ENCODE measurements at regions not wholly inside any gene's neighbourhood (a gene's known extent, or its start where the extent isn't known, plus 50 kb on each side); places are given as distances from the start of the nearest gene placed in this dataset.
A peak's percentile ranks its signal among the peaks of the same experiment; 100 is the strongest.

GRCh38 chr9:106149956-106150355, 455.6 kb downstream of the TMEM38B start:
- H3K9ac ChIP-seq (ENCODE audit: low read depth, low read length, poor library complexity, severe bottlenecking), result no peak overlapping the region
- H3K4me3 ChIP-seq (ENCODE audit: low read length, poor library complexity, severe bottlenecking), result no peak overlapping the region
- TF ChIP-seq EZH2phosphoT487 (IDR thresholded peaks at IDR 0.05; ENCODE audit: borderline replicate concordance) (no peak), CTCF (conservative IDR thresholded peaks at IDR 0.05; ENCODE audit: low read length) (no peak)
- H3K4me1 ChIP-seq (ENCODE audit: insufficient read depth, low read length, poor library complexity, severe bottlenecking), result peaks cover 29% of the 10 kb centered on the region
- H3K4me2 ChIP-seq (ENCODE audit: low read depth, low read length, poor library complexity, severe bottlenecking), result no peak overlapping the region
- H2AFZ ChIP-seq (ENCODE audit: low read length), result no peak overlapping the region
- no peaks in the 10 kb centered on the region for H3K9me2 ChIP-seq (replicated peaks; ENCODE audit: low read depth, low read length)
- no peaks in the 10 kb centered on the region for H4K20me1 ChIP-seq (ENCODE audit: insufficient read depth, low read length, poor library complexity, severe bottlenecking)
- H3K27me3 ChIP-seq (ENCODE audit: insufficient read depth, low read length, poor library complexity, severe bottlenecking), result no peaks in the 10 kb centered on the region
- H3K36me3 ChIP-seq (ENCODE audit: insufficient read depth, low read length), result no peaks in the 10 kb centered on the region
- no peaks in the 10 kb centered on the region for H3K9me3 ChIP-seq (ENCODE audit: insufficient read depth, low read depth, low read length)
- H3F3A ChIP-seq (ENCODE audit: low read depth), result no peaks in the 10 kb centered on the region
- H3K79me2 ChIP-seq (ENCODE audit: insufficient read depth, low read length), result no peaks in the 10 kb centered on the region

DNA sequence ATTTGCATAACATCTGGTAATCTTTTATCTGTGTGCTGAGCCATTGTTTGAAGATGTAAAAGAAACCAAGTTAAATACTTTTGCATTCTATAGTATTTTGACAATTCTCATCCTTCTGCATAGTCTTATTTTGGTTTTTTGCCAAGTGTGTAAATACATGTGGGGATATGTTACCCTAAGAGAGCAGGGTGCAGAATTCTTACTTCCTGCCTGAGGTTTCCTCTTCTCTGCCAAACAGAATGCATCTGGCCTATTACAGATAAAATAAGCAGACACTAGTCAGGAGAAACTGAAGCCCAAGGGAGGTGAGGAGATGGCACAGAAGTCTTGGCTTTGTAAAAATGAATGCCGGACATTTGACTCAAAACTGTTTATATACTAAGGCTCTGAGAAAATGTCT, 462.1 kb downstream of the TMEM38B start:
- Histone ChIP-seq H3K79me2 (ENCODE audit: insufficient read depth, low read length) (no peaks in the 10 kb centered on the region), H3K9me2 (replicated peaks; ENCODE audit: low read depth, low read length) (no peaks in the 10 kb centered on the region), H3K36me3 (ENCODE audit: insufficient read depth, low read length) (no peaks in the 10 kb centered on the region), H3K4me3 (ENCODE audit: low read length, poor library complexity, severe bottlenecking) (peak overlapping the region; percentile 58), H3K27me3 (ENCODE audit: insufficient read depth, low read length, poor library complexity, severe bottlenecking) (no peaks in the 10 kb centered on the region), H2AFZ (ENCODE audit: low read length) (peak overlapping the region; percentile 25; the same call in 1 of the 2 replicates), H4K20me1 (ENCODE audit: insufficient read depth, low read length, poor library complexity, severe bottlenecking) (no peaks in the 10 kb centered on the region), H3F3A (ENCODE audit: low read depth) (0 out of 2 replicates have a peak, but pooled peaks cover 5% of the 10 kb centered on the region), H3K9ac (ENCODE audit: low read depth, low read length, poor library complexity, severe bottlenecking) (peak overlapping the region; percentile 64), H3K4me1 (ENCODE audit: insufficient read depth, low read length, poor library complexity, severe bottlenecking) (peaks cover 54% of the 10 kb centered on the region), H3K9me3 (ENCODE audit: insufficient read depth, low read depth, low read length) (no peaks in the 10 kb centered on the region), H3K4me2 (ENCODE audit: low read depth, low read length, poor library complexity, severe bottlenecking) (peak overlapping the region; percentile 72)
- TF ChIP-seq CTCF (conservative IDR thresholded peaks at IDR 0.05; ENCODE audit: low read length), result no peak
- no peak for TF ChIP-seq EZH2phosphoT487 (IDR thresholded peaks at IDR 0.05; ENCODE audit: borderline replicate concordance)

DNA sequence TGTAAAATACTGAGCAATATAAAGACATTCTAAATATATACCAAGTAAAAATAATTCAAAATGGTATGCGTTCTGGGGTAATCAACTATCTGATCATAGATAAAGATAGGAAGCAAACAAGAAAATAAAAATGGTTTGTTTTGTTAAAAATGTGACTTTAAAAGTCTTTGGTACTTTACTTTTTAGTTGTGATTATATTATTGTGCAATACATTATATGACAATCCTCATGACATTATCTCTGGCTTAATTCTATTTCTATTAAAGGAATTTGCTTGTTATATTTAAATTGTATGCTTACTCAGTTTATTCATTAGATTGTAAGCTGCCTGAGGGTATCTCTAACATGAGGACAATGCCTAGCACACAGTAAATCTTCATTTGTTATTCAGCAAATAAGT, 477.9 kb downstream of the TMEM38B start:
- Histone ChIP-seq H3K9ac (ENCODE audit: low read depth, low read length, poor library complexity, severe bottlenecking) (no peak overlapping the region), H3F3A (ENCODE audit: low read depth) (no peaks in the 10 kb centered on the region), H2AFZ (ENCODE audit: low read length) (no peak overlapping the region), H3K4me1 (ENCODE audit: insufficient read depth, low read length, poor library complexity, severe bottlenecking) (no peaks in the 10 kb centered on the region), H3K4me3 (ENCODE audit: low read length, poor library complexity, severe bottlenecking) (no peak overlapping the region), H4K20me1 (ENCODE audit: insufficient read depth, low read length, poor library complexity, severe bottlenecking) (no peaks in the 10 kb centered on the region), H3K36me3 (ENCODE audit: insufficient read depth, low read length) (no peaks in the 10 kb centered on the region), H3K9me2 (replicated peaks; ENCODE audit: low read depth, low read length) (no peaks in the 10 kb centered on the region), H3K79me2 (ENCODE audit: insufficient read depth, low read length) (no peaks in the 10 kb centered on the region), H3K9me3 (ENCODE audit: insufficient read depth, low read depth, low read length) (no peaks in the 10 kb centered on the region), H3K27me3 (ENCODE audit: insufficient read depth, low read length, poor library complexity, severe bottlenecking) (no peaks in the 10 kb centered on the region), H3K4me2 (ENCODE audit: low read depth, low read length, poor library complexity, severe bottlenecking) (no peak overlapping the region)
- no peak for TF ChIP-seq EZH2phosphoT487 (IDR thresholded peaks at IDR 0.05; ENCODE audit: borderline replicate concordance)
- no peak for TF ChIP-seq CTCF (conservative IDR thresholded peaks at IDR 0.05; ENCODE audit: low read length)

All from Loucy (cell line).